Transverse colon (tissue), 4 donors: ENCODE measurements at regions not wholly inside any gene's neighbourhood (a gene's known extent, or its start where the extent isn't known, plus 50 kb on each side); places are given as distances from the start of the nearest gene placed in this dataset.

ENCODE experiments used
- DNase-seq: peaks from one replicate; pipeline ENCODE4 v3.0.0-alpha.2; 2019
- H3K27ac ChIP-seq, 4 donors: fragments of 200-600 bp; sonication (generic); 2 replicates each; pipeline ENCODE4 v1.5.1; 2016 to 2018; ENCODE audit warnings: inconsistent platforms in 4 of 4
- H3K27me3 ChIP-seq: fragments of 200-600 bp; sonication (generic); 2 replicates; pipeline ENCODE4 v1.5.1; 2017; ENCODE audit warnings: inconsistent platforms
- H3K36me3 ChIP-seq, 4 donors: fragments of 200-600 bp; sonication (generic); 2 replicates each; pipeline ENCODE4 v1.5.1; 2017 to 2019; ENCODE audit warnings: inconsistent platforms in 4 of 4
- H3K4me1 ChIP-seq, 4 donors: fragments of 200-600 bp; sonication (generic); 2 replicates each; pipeline ENCODE4 v1.5.1; 2017 to 2020; ENCODE audit warnings: inconsistent platforms in 4 of 4
- H3K4me3 ChIP-seq, 4 donors: fragments of 200-600 bp; sonication (generic); 1 replicate in 1 of 4; 2 replicates in 3 of 4; pipeline versions ENCODE4 v1.5.1 to v1.6.1; 2017 to 2019; ENCODE audit warnings: inconsistent platforms in 4 of 4
- H3K9me3 ChIP-seq, 2 donors: fragments of 200-600 bp; sonication (generic); 2 replicates each; pipeline ENCODE4 v1.5.1; 2017 to 2019; ENCODE audit warnings: inconsistent platforms in 2 of 2
- EP300 ChIP-seq: sonication (generic); formaldehyde crosslinking; IDR thresholded peaks from one replicate; pipeline ENCODE4 v1.6.1; 2017; ENCODE audit warnings: antibody characterized with exemption, low read depth
- POLR2A ChIP-seq: fragments of 450-650 bp; IDR thresholded peaks from one replicate; pipeline ENCODE4 v1.6.1; 2016; ENCODE audit warnings: antibody characterized with exemption, mild to moderate bottlenecking, moderate library complexity
- POLR2AphosphoS5 ChIP-seq, 3 donors: sonication (generic); formaldehyde crosslinking; IDR thresholded peaks; one replicate each; pipeline ENCODE4 v1.6.1; 2016; ENCODE audit warnings: antibody characterized with exemption in 3 of 3
- WGBS, 2 donors: methylation state at CpG; one replicate each; pipeline ENCODE4 v1.1.5; 2018; ENCODE audit warnings: low coverage in 1 of 2; 5-methylcytosine and 5-hydroxymethylcytosine counted together
- in situ Hi-C, 4 donors: fragments of 200-750 bp; cut with MboI; loops; one replicate each; pipeline versions ENCODE4 v1.15.0 to v1.15.1; 2017; ENCODE audit warnings: low sequenced_read_pairs in 3 of 4, low pct_ligation_motif_present in 1 of 4, low pct_unique_long_range_greater_than_20kb in 1 of 4
- intact Hi-C: fragments of 100-400 bp; cut with DNase I; formaldehyde crosslinking; loops from one replicate; pipeline ENCODE4 v1.15.1; 2023; ENCODE audit warnings: low total_unique reads
- TF ChIP-seq, protein P1 (sequence below), 5 experiments: fragments of 200-600 bp in 3 of 5; fragments of 450-650 bp in 2 of 5; sonication (generic) in 3 of 5; IDR thresholded peaks; 1 replicate in 2 of 5; 2 replicates in 3 of 5; pipeline ENCODE4 v1.5.1; 2016 to 2017; ENCODE audit warnings: antibody characterized with exemption in 5 of 5, inconsistent platforms in 3 of 5, mild to moderate bottlenecking in 2 of 5, moderate library complexity in 1 of 5

- TF ChIP-seq POLR2AphosphoS5 (IDR thresholded peaks at IDR 0.05) (no peak), EP300 (no peak), POLR2A (no peak)
- TF ChIP-seq, protein P1, sequence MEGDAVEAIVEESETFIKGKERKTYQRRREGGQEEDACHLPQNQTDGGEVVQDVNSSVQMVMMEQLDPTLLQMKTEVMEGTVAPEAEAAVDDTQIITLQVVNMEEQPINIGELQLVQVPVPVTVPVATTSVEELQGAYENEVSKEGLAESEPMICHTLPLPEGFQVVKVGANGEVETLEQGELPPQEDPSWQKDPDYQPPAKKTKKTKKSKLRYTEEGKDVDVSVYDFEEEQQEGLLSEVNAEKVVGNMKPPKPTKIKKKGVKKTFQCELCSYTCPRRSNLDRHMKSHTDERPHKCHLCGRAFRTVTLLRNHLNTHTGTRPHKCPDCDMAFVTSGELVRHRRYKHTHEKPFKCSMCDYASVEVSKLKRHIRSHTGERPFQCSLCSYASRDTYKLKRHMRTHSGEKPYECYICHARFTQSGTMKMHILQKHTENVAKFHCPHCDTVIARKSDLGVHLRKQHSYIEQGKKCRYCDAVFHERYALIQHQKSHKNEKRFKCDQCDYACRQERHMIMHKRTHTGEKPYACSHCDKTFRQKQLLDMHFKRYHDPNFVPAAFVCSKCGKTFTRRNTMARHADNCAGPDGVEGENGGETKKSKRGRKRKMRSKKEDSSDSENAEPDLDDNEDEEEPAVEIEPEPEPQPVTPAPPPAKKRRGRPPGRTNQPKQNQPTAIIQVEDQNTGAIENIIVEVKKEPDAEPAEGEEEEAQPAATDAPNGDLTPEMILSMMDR (IDR thresholded peaks at IDR 0.05), result no peak
- Histone ChIP-seq H3K4me3 (no peak overlapping the region), H3K9me3 (no peaks in the 10 kb centered on the region), H3K27me3 (peaks cover 3% of the 10 kb centered on the region), H3K27ac (no peak overlapping the region), H3K4me1 (peaks cover 0 to 5% (median 2%) of the 10 kb centered on the region in 4 donors), H3K36me3 (no peaks in the 10 kb centered on the region)
- intact Hi-C loops, result no loop called here
- in situ Hi-C loops, result no loop called here
- no peak for DNase-seq
Observed at GRCh38 chr5:113969901-113970300, 392.0 kb upstream of the KCNN2 start.

- no peak overlapping the region for H3K27ac ChIP-seq
- no peak overlapping the region for H3K4me3 ChIP-seq
- 42 to 43% methylated on average over 1 of the region's 1 CpG for WGBS, 2 donors
- no peaks in the 10 kb centered on the region for H3K9me3 ChIP-seq
- TF ChIP-seq POLR2A, result no peak
- TF ChIP-seq, protein P1 (IDR thresholded peaks at IDR 0.05), result no peak
- no peak for TF ChIP-seq EP300
- TF ChIP-seq POLR2AphosphoS5 (IDR thresholded peaks at IDR 0.05), result no peak
- intact Hi-C loops (no loop called here), in situ Hi-C loops (no loop called here)
- peaks cover 3% of the 10 kb centered on the region for H3K27me3 ChIP-seq
- no peak for DNase-seq
- H3K36me3 ChIP-seq, result no peaks in the 10 kb centered on the region
- H3K4me1 ChIP-seq, result no peaks in the 10 kb centered on the region
Observed at GRCh38 chr5:113971454-113971853, 390.4 kb upstream of the KCNN2 start.

- TF ChIP-seq, protein P1 (IDR thresholded peaks at IDR 0.05), result no peak
- TF ChIP-seq POLR2A (no peak), EP300 (no peak), POLR2AphosphoS5 (IDR thresholded peaks at IDR 0.05) (no peak)
- H3K27me3 ChIP-seq, result no peaks in the 10 kb centered on the region
- intact Hi-C loops, result no loop called here
- WGBS, 2 donors, result 65 to 83% methylated on average over 1 of the region's 1 CpG
- no peaks in the 10 kb centered on the region for H3K4me1 ChIP-seq
- no peak overlapping the region for H3K4me3 ChIP-seq
- no peak overlapping the region for H3K27ac ChIP-seq
- no peaks in the 10 kb centered on the region for H3K9me3 ChIP-seq
- no peaks in the 10 kb centered on the region for H3K36me3 ChIP-seq
- in situ Hi-C loops, result no loop called here
- no peak for DNase-seq
Observed at GRCh38 chr5:113974976-113975375, 386.9 kb upstream of the KCNN2 start.

- Histone ChIP-seq H3K36me3 (no peaks in the 10 kb centered on the region), H3K27ac (no peak overlapping the region), H3K9me3 (no peaks in the 10 kb centered on the region), H3K27me3 (no peaks in the 10 kb centered on the region), H3K4me3 (no peak overlapping the region), H3K4me1 (no peaks in the 10 kb centered on the region)
- in situ Hi-C loops (no loop called here), intact Hi-C loops (no loop called here)
- no peak for TF ChIP-seq POLR2A
- TF ChIP-seq, protein P1 (IDR thresholded peaks at IDR 0.05), result no peak
- no peak for TF ChIP-seq EP300
- no peak for TF ChIP-seq POLR2AphosphoS5 (IDR thresholded peaks at IDR 0.05)
- 73% methylated on average over 2 of the region's 2 CpGs; no CpG with 5 or more reads in 1 of the 2 donors for WGBS, 2 donors
- DNase-seq, result no peak
Observed at GRCh38 chr5:113984928-113985327, 376.9 kb upstream of the KCNN2 start.
